ENCODE measurements at regions not wholly inside any gene's neighbourhood (a gene's known extent, or its start where the extent isn't known, plus 50 kb on each side); places are given as distances from the start of the nearest gene placed in this dataset.

DNA sequence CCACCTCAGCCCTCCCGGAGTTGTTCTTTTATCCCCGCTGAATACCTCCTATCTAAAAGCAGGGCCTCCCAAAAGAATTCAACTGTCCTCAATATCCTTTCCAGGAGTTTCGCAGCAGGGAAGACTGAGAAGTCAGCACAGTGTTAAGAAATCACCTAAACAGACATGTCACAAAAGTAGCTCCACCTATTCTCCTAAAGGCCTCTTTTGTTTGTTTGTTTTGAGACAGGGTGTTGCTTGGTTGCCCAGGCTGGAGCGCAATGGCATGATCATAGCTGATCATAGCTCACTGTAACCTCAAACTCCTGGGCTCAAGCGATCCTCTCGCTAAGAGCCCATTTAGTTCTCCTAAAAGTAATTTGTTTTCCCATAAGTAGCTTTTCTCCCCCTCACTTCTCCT is 53.8 kb downstream of the TEX44 start:
- 49% methylated on average over 6 of the region's 6 CpGs for WGBS (ENCODE audit: low lambda C conversion rate)
- TF ChIP-seq EP300 (IDR thresholded peaks at IDR 0.05; ENCODE audit: low read depth in 2 of 2, low read length in 2 of 2) (no peak), EP300 (CRISPR knock-in tag; IDR thresholded peaks at IDR 0.05; ENCODE audit: borderline replicate concordance) (no peak), ZNF224 (CRISPR knock-in tag; IDR thresholded peaks at IDR 0.05) (no peak), RAD51 (IDR thresholded peaks at IDR 0.05; ENCODE audit: borderline replicate concordance) (no peak), ZMYM3 (CRISPR knock-in tag; IDR thresholded peaks at IDR 0.05) (no peak), ZNF878 (CRISPR knock-in tag; IDR thresholded peaks at IDR 0.05) (no peak), CCDC6 (CRISPR knock-in tag; IDR thresholded peaks at IDR 0.05) (no peak), ZNF317 (CRISPR knock-in tag; IDR thresholded peaks at IDR 0.05) (no peak), PLRG1 (conservative IDR thresholded peaks at IDR 0.05) (no peak), ZSCAN29 (CRISPR knock-in tag; conservative IDR thresholded peaks at IDR 0.05) (no peak), ZNF841 (CRISPR knock-in tag; IDR thresholded peaks at IDR 0.05; ENCODE audit: borderline replicate concordance) (no peak), ZNF124 (CRISPR knock-in tag; IDR thresholded peaks at IDR 0.05) (no peak), ZBTB8A (CRISPR knock-in tag; IDR thresholded peaks at IDR 0.05; ENCODE audit: borderline replicate concordance, low read depth) (no peak), GPN1 (CRISPR knock-in tag; IDR thresholded peaks at IDR 0.05; ENCODE audit: borderline replicate concordance) (no peak), POLR2G (IDR thresholded peaks at IDR 0.05; ENCODE audit: low read depth, low read length) (no peak), ZBTB7A (CRISPR knock-in tag; IDR thresholded peaks at IDR 0.05) (no peak)
- TF ChIP-seq, protein P1, sequence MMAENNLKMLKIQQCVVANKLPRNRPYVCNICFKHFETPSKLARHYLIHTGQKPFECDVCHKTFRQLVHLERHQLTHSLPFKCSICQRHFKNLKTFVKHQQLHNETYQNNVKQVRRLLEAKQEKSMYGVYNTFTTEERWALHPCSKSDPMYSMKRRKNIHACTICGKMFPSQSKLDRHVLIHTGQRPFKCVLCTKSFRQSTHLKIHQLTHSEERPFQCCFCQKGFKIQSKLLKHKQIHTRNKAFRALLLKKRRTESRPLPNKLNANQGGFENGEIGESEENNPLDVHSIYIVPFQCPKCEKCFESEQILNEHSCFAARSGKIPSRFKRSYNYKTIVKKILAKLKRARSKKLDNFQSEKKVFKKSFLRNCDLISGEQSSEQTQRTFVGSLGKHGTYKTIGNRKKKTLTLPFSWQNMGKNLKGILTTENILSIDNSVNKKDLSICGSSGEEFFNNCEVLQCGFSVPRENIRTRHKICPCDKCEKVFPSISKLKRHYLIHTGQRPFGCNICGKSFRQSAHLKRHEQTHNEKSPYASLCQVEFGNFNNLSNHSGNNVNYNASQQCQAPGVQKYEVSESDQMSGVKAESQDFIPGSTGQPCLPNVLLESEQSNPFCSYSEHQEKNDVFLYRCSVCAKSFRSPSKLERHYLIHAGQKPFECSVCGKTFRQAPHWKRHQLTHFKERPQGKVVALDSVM (CRISPR knock-in tag; IDR thresholded peaks at IDR 0.05), result no peak
- TF ChIP-seq, protein P2, sequence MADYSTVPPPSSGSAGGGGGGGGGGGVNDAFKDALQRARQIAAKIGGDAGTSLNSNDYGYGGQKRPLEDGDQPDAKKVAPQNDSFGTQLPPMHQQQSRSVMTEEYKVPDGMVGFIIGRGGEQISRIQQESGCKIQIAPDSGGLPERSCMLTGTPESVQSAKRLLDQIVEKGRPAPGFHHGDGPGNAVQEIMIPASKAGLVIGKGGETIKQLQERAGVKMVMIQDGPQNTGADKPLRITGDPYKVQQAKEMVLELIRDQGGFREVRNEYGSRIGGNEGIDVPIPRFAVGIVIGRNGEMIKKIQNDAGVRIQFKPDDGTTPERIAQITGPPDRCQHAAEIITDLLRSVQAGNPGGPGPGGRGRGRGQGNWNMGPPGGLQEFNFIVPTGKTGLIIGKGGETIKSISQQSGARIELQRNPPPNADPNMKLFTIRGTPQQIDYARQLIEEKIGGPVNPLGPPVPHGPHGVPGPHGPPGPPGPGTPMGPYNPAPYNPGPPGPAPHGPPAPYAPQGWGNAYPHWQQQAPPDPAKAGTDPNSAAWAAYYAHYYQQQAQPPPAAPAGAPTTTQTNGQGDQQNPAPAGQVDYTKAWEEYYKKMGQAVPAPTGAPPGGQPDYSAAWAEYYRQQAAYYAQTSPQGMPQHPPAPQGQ (CRISPR knock-in tag; IDR thresholded peaks at IDR 0.05; ENCODE audit: borderline replicate concordance), result no peak
- TF ChIP-seq, protein P3, sequence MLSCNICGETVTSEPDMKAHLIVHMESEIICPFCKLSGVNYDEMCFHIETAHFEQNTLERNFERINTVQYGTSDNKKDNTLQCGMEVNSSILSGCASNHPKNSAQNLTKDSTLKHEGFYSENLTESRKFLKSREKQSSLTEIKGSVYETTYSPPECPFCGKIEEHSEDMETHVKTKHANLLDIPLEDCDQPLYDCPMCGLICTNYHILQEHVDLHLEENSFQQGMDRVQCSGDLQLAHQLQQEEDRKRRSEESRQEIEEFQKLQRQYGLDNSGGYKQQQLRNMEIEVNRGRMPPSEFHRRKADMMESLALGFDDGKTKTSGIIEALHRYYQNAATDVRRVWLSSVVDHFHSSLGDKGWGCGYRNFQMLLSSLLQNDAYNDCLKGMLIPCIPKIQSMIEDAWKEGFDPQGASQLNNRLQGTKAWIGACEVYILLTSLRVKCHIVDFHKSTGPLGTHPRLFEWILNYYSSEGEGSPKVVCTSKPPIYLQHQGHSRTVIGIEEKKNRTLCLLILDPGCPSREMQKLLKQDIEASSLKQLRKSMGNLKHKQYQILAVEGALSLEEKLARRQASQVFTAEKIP (CRISPR knock-in tag; IDR thresholded peaks at IDR 0.05; ENCODE audit: borderline replicate concordance), result no peak
- TF ChIP-seq, protein P4, sequence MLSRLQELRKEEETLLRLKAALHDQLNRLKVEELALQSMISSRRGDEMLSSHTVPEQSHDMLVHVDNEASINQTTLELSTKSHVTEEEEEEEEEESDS (CRISPR knock-in tag; IDR thresholded peaks at IDR 0.05; ENCODE audit: borderline replicate concordance), result no peak

More for the DNA sequence above, 53.8 kb downstream of the TEX44 start:
- peaks cover 2 to 44% of the 10 kb centered on the region in 2 experiments for H3K27me3 ChIP-seq (ENCODE audit: control insufficient read depth in 1 of 2, insufficient read depth in 2 of 2, low read length in 2 of 2)
- H3K4me1 ChIP-seq (ENCODE audit: insufficient read depth, low read length), result peaks cover 19% of the 10 kb centered on the region
- H4K20me1 ChIP-seq (ENCODE audit: insufficient read depth, low read length), result no peaks in the 10 kb centered on the region
- intact Hi-C loops (cut with micrococcal nuclease; ENCODE audit: unreplicated experiment) (no loop called here), in situ Hi-C loops (cut with HindIII; ENCODE audit: extremely low pct_ligation_motif_present, low pct_unique_long_range_greater_than_20kb) (no loop called here)
- FAIRE-seq (no peak), DNase-seq (ENCODE audit: low spot score) (no peak), ATAC-seq (no peak)
- ChIA-PET POLR2A (interaction anchor here (1.2 kb wide), 1 partner anchor 21 kb away, joined by 4 read pairs; no protein-coding TSS in a partner anchor), CTCF (ENCODE audit: low intra/inter-chr PET ratio, low total read pairs) (interaction anchor here (4.4 kb wide), 1 partner anchor 26 kb away, joined by 45 read pairs; no protein-coding TSS in a partner anchor)
- no peak overlapping the region for H3K4me2 ChIP-seq (ENCODE audit: low read depth, low read length)
- H2AFZ ChIP-seq (ENCODE audit: low read length), result no peak overlapping the region
- no peak overlapping the region for H3K9ac ChIP-seq (ENCODE audit: insufficient read depth, low read depth, low read length)
- no peaks in the 10 kb centered on the region for H3K36me3 ChIP-seq (replicated peaks in 1 of 2; ENCODE audit: control insufficient read depth in 1 of 2, insufficient read depth in 2 of 2, low read length in 2 of 2)
- H3K4me3 ChIP-seq (replicated peaks in 1 of 3; ENCODE audit: insufficient read depth in 1 of 3, low read depth in 2 of 3, low read length in 3 of 3), result no peak overlapping the region
- BruUV-seq (replicated peaks), result no TSS peak
- no peak overlapping the region for H3K27ac ChIP-seq (ENCODE audit: extremely low read length, insufficient read depth, low read length)
- no peaks in the 10 kb centered on the region for H3K79me2 ChIP-seq (ENCODE audit: insufficient read depth, low read length)
- H3K9me3 ChIP-seq (ENCODE audit: low read length), result no peaks in the 10 kb centered on the region

Measured in HepG2 (cell line).